ENCODE measurements at regions not wholly inside any gene's neighbourhood (a gene's known extent, or its start where the extent isn't known, plus 50 kb on each side); places are given as distances from the start of the nearest gene placed in this dataset.

DNA sequence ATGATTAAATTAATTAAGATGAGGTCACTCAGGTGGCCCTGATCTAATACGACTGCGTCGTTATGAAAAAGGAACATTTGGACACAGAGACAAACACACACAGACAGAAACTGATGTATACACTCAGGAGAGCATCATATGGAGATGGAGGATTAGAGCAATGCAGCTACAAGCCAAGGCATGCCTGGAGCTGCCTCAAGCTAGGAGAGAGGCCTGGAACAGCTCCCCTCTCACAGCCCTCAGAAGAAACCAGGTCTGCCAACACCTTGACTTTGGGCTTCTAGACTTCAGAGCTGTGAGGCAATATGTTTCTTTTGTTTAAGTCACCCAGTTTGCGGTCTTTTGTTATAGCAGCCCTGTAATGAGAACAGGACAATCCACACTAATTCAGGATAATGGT lies 318.9 kb downstream of the HS3ST3B1 start:
- H3K27ac ChIP-seq (ENCODE audit: extremely low read length, insufficient read depth, low read length) = no peak overlapping the region
- CTCF ChIA-PET (ENCODE audit: low intra/inter-chr PET ratio, low total read pairs) = no interaction called here
- intact Hi-C loops (cut with micrococcal nuclease; ENCODE audit: unreplicated experiment) = loop anchor here (1.0 kb wide), 1 partner anchor 25 kb away; no protein-coding TSS in a partner anchor
- TF ChIP-seq ONECUT2 (CRISPR knock-in tag; IDR thresholded peaks at IDR 0.05) (no peak), CREB3 (CRISPR knock-in tag; IDR thresholded peaks at IDR 0.05) (no peak), NFKBIZ (CRISPR knock-in tag; IDR thresholded peaks at IDR 0.05) (no peak), RCOR2 (CRISPR knock-in tag; IDR thresholded peaks at IDR 0.05) (no peak), TGIF2 (CRISPR knock-in tag; IDR thresholded peaks at IDR 0.05) (no peak), NAIF1 (CRISPR knock-in tag; IDR thresholded peaks at IDR 0.05; ENCODE audit: borderline replicate concordance) (no peak), ETV6 (CRISPR knock-in tag; conservative IDR thresholded peaks at IDR 0.05) (no peak), NFAT5 (CRISPR knock-in tag; IDR thresholded peaks at IDR 0.05) (no peak), ZNF839 (CRISPR knock-in tag; IDR thresholded peaks at IDR 0.05; ENCODE audit: borderline replicate concordance) (no peak), JUND (CRISPR knock-in tag; IDR thresholded peaks at IDR 0.05) (no peak)
- TF ChIP-seq, protein P1, sequence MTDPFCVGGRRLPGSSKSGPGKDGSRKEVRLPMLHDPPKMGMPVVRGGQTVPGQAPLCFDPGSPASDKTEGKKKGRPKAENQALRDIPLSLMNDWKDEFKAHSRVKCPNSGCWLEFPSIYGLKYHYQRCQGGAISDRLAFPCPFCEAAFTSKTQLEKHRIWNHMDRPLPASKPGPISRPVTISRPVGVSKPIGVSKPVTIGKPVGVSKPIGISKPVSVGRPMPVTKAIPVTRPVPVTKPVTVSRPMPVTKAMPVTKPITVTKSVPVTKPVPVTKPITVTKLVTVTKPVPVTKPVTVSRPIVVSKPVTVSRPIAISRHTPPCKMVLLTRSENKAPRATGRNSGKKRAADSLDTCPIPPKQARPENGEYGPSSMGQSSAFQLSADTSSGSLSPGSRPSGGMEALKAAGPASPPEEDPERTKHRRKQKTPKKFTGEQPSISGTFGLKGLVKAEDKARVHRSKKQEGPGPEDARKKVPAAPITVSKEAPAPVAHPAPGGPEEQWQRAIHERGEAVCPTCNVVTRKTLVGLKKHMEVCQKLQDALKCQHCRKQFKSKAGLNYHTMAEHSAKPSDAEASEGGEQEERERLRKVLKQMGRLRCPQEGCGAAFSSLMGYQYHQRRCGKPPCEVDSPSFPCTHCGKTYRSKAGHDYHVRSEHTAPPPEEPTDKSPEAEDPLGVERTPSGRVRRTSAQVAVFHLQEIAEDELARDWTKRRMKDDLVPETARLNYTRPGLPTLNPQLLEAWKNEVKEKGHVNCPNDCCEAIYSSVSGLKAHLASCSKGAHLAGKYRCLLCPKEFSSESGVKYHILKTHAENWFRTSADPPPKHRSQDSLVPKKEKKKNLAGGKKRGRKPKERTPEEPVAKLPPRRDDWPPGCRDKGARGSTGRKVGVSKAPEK (CRISPR knock-in tag; IDR thresholded peaks at IDR 0.05; ENCODE audit: borderline replicate concordance) = no peak
- TF ChIP-seq, protein P2, sequence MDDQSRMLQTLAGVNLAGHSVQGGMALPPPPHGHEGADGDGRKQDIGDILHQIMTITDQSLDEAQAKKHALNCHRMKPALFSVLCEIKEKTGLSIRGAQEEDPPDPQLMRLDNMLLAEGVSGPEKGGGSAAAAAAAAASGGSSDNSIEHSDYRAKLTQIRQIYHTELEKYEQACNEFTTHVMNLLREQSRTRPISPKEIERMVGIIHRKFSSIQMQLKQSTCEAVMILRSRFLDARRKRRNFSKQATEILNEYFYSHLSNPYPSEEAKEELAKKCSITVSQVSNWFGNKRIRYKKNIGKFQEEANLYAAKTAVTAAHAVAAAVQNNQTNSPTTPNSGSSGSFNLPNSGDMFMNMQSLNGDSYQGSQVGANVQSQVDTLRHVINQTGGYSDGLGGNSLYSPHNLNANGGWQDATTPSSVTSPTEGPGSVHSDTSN (CRISPR knock-in tag; IDR thresholded peaks at IDR 0.05; ENCODE audit: borderline replicate concordance) = no peak
- TF ChIP-seq, protein P3, sequence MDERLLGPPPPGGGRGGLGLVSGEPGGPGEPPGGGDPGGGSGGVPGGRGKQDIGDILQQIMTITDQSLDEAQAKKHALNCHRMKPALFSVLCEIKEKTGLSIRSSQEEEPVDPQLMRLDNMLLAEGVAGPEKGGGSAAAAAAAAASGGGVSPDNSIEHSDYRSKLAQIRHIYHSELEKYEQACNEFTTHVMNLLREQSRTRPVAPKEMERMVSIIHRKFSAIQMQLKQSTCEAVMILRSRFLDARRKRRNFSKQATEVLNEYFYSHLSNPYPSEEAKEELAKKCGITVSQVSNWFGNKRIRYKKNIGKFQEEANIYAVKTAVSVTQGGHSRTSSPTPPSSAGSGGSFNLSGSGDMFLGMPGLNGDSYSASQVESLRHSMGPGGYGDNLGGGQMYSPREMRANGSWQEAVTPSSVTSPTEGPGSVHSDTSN (CRISPR knock-in tag; IDR thresholded peaks at IDR 0.05) = no peak

More for the DNA sequence above, 318.9 kb downstream of the HS3ST3B1 start:
- 99% methylated on average over 4 of the region's 4 CpGs for WGBS (ENCODE audit: low lambda C conversion rate)
- no peak for ATAC-seq
- H4K20me1 ChIP-seq (ENCODE audit: insufficient read depth, low read length) = no peaks in the 10 kb centered on the region
- no peak overlapping the region for H3K4me3 ChIP-seq (replicated peaks in 1 of 3; ENCODE audit: insufficient read depth in 1 of 3, low read depth in 2 of 3, low read length in 3 of 3)
- in situ Hi-C loops (cut with HindIII; ENCODE audit: extremely low pct_ligation_motif_present, low pct_unique_long_range_greater_than_20kb) = no loop called here
- H3K27me3 ChIP-seq (ENCODE audit: control insufficient read depth in 1 of 2, insufficient read depth in 2 of 2, low read length in 2 of 2) = no peaks in the 10 kb centered on the region
- H2AFZ ChIP-seq (ENCODE audit: low read length) = no peak overlapping the region
- H3K4me2 ChIP-seq (ENCODE audit: low read depth, low read length) = no peak overlapping the region
- H3K36me3 ChIP-seq (replicated peaks in 1 of 2; ENCODE audit: control insufficient read depth in 1 of 2, insufficient read depth in 2 of 2, low read length in 2 of 2) = peaks cover 0 to 2% of the 10 kb centered on the region in 2 experiments; a peak in 1 of 5 replicates
- no TSS peak for BruUV-seq (replicated peaks)
- no peaks in the 10 kb centered on the region for H3K9me3 ChIP-seq (ENCODE audit: low read length)
- FAIRE-seq = no peak
- POLR2A ChIA-PET = no interaction called here
- H3K4me1 ChIP-seq (ENCODE audit: insufficient read depth, low read length) = no peaks in the 10 kb centered on the region
- H3K79me2 ChIP-seq (ENCODE audit: insufficient read depth, low read length) = no peaks in the 10 kb centered on the region
- H3K9ac ChIP-seq (ENCODE audit: insufficient read depth, low read depth, low read length) = no peak overlapping the region
- no peak for DNase-seq (ENCODE audit: low spot score)

All from HepG2 (cell line).